Activated CD8-positive, alpha-beta T cell treated with anti-CD3 and anti-CD28 coated beads for 36 hours (primary cell): ENCODE measurements at regions not wholly inside any gene's neighbourhood (a gene's known extent, or its start where the extent isn't known, plus 50 kb on each side); places are given as distances from the start of the nearest gene placed in this dataset.

Source experiments
- ATAC-seq: fragments of 200-7000 bp; cut with Tn5 transposase; one replicate; pipeline ENCODE4 v1.10.0; 2021; ENCODE audit warnings: mild to moderate bottlenecking, moderate library complexity
- CTCF ChIA-PET: fragments of 350-600 bp; sonication (Branson Sonifier 250); formaldehyde crosslinking; loops from one replicate; lab custom pipeline; 2021; ENCODE audit warnings: antibody characterized with exemption; lab: Charles Lee
- POLR2A ChIA-PET: fragments of 350-600 bp; sonication (Branson Sonifier 250); formaldehyde crosslinking; loops from one replicate; lab custom pipeline; 2021; ENCODE audit warnings: antibody characterized with exemption; lab: Charles Lee
- DNase-seq: peaks from one replicate; pipeline ENCODE4 v3.0.0-alpha.2; 2020
- H3K27ac Mint-ChIP-seq: one replicate; pipeline ENCODE4 v1.8.0; 2021; ENCODE audit warnings: mild to moderate bottlenecking, mixed read lengths
- H3K27me3 Mint-ChIP-seq: one replicate; pipeline ENCODE4 v1.8.0; 2021; ENCODE audit warnings: mixed read lengths
- H3K36me3 Mint-ChIP-seq: one replicate; pipeline ENCODE4 v1.8.0; 2021; ENCODE audit warnings: low read depth, mixed read lengths
- H3K4me1 Mint-ChIP-seq: one replicate; pipeline ENCODE4 v1.8.0; 2021; ENCODE audit warnings: low read depth, mixed read lengths
- H3K4me3 Mint-ChIP-seq: one replicate; pipeline ENCODE4 v1.8.0; 2021; ENCODE audit warnings: mild to moderate bottlenecking, moderate library complexity, mixed read lengths
- H3K9me3 Mint-ChIP-seq: one replicate; pipeline ENCODE4 v1.8.0; 2021; ENCODE audit warnings: mixed read lengths
- intact Hi-C: fragments of 100-400 bp; cut with micrococcal nuclease; formaldehyde crosslinking; loops from one replicate; pipeline ENCODE4 v1.10.0; 2022
- TF ChIP-seq, protein P1 (sequence below): fragments of 200-600 bp; IDR thresholded peaks from one replicate; pipeline ENCODE4 v1.8.0; 2022; ENCODE audit warnings: antibody characterized with exemption, mild to moderate bottlenecking

DNA sequence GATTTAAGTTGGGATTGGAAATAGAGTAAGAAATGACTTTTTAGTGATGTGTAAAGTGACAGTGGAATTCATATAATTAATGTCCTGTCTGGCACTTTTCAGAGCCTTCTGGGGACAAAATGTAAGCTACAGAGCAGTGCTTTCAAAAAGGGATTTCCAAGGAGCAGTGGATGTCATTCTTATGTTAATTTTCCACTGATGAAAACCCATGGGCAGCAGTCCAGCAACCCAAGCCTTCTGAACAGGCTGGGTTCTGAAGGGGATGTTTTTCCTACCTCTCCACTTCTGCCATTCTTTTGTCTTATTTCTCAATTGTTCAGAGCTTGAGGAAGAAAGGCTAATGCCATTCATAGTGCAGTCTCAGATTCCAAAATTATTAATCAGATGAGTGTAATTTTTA, 717.6 kb upstream of the HS3ST1 start:
- no peak overlapping the region for H3K4me3 Mint-ChIP-seq
- peaks cover 7% of the 10 kb centered on the region for H3K9me3 Mint-ChIP-seq
- TF ChIP-seq, protein P1, sequence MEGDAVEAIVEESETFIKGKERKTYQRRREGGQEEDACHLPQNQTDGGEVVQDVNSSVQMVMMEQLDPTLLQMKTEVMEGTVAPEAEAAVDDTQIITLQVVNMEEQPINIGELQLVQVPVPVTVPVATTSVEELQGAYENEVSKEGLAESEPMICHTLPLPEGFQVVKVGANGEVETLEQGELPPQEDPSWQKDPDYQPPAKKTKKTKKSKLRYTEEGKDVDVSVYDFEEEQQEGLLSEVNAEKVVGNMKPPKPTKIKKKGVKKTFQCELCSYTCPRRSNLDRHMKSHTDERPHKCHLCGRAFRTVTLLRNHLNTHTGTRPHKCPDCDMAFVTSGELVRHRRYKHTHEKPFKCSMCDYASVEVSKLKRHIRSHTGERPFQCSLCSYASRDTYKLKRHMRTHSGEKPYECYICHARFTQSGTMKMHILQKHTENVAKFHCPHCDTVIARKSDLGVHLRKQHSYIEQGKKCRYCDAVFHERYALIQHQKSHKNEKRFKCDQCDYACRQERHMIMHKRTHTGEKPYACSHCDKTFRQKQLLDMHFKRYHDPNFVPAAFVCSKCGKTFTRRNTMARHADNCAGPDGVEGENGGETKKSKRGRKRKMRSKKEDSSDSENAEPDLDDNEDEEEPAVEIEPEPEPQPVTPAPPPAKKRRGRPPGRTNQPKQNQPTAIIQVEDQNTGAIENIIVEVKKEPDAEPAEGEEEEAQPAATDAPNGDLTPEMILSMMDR: no peak
- DNase-seq (no peak), ATAC-seq (no peak)
- intact Hi-C loops: no loop called here
- CTCF ChIA-PET: no interaction called here
- H3K36me3 Mint-ChIP-seq: no peaks in the 10 kb centered on the region
- POLR2A ChIA-PET: no interaction called here
- H3K27ac Mint-ChIP-seq: no peak overlapping the region
- H3K27me3 Mint-ChIP-seq: no peaks in the 10 kb centered on the region
- no peaks in the 10 kb centered on the region for H3K4me1 Mint-ChIP-seq

DNA sequence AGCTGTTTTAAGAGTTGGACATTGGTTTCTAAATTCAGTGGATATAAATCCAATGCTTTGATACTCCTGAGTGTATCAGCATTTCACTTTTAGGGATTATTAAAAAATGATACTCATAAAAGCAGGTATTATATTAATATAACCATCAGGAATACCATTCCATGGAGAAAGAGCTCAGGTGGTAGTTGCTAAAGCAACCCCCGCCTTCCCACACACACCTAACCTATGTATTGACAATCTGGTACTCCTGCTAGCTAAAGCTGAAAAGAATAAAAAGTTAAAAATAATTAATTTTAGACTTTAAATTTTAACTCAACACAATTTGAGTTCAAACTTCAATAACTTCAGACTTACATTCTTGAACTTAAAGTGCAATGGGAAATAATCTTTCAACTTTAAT, 717.1 kb upstream of the HS3ST1 start:
- Mint-ChIP-seq H3K4me3 (no peak overlapping the region), H3K27ac (no peak overlapping the region), H3K27me3 (no peaks in the 10 kb centered on the region), H3K36me3 (no peaks in the 10 kb centered on the region), H3K9me3 (peaks cover 6% of the 10 kb centered on the region), H3K4me1 (no peaks in the 10 kb centered on the region)
- CTCF ChIA-PET: no interaction called here
- ATAC-seq: no peak
- TF ChIP-seq, protein P1: no peak
- no peak for DNase-seq
- intact Hi-C loops: no loop called here
- POLR2A ChIA-PET: no interaction called here

DNA sequence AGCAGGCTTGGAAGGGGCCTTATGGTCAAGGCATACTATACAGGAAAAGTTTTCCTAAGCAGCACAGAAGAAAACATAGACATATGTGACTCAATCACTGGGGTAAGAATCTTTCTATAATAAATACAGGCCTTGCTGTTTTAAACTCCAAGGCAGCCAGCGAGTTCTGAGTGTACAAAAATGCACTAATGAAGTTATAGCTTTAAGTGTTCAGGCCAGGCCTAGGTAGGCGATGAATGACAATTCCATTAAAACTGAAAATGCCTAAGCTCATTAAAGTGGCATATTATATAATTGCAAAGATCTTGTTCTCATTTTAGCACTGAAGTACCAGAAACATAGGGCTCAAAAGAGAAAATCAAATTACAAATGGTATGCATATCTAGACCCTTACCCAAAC, 716.4 kb upstream of the HS3ST1 start:
- Mint-ChIP-seq H3K27me3 (no peaks in the 10 kb centered on the region), H3K9me3 (peaks cover 4% of the 10 kb centered on the region), H3K4me1 (no peaks in the 10 kb centered on the region), H3K27ac (no peak overlapping the region), H3K4me3 (no peak overlapping the region), H3K36me3 (no peaks in the 10 kb centered on the region)
- CTCF ChIA-PET: no interaction called here
- POLR2A ChIA-PET: no interaction called here
- DNase-seq (no peak), ATAC-seq (no peak)
- TF ChIP-seq, protein P1: no peak
- intact Hi-C loops: no loop called here

DNA sequence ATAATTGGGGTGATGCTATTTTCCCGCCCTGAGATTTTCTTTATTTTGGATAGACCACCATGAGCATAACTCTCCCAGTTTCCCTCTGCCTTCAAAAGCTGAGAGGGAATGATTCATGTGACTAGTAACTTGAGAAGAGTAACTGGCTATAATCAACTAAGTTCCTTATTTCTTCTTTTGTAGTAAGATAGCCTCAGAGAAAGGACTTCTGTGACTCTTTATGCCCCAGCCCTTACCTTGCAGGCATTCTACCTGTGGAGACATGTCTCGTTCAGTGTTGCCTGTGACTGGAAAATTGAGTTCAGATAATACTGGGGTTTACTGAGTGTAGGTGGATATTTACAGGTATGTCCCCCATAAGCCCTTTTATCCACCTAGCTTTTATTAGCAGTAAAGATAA, 715.4 kb upstream of the HS3ST1 start:
- Mint-ChIP-seq H3K27me3 (no peaks in the 10 kb centered on the region), H3K4me1 (no peaks in the 10 kb centered on the region), H3K27ac (no peak overlapping the region), H3K9me3 (peaks cover 4% of the 10 kb centered on the region), H3K4me3 (no peak overlapping the region), H3K36me3 (no peaks in the 10 kb centered on the region)
- DNase-seq: no peak
- POLR2A ChIA-PET: no interaction called here
- CTCF ChIA-PET: no interaction called here
- intact Hi-C loops: no loop called here
- TF ChIP-seq, protein P1: no peak
- no peak for ATAC-seq

DNA sequence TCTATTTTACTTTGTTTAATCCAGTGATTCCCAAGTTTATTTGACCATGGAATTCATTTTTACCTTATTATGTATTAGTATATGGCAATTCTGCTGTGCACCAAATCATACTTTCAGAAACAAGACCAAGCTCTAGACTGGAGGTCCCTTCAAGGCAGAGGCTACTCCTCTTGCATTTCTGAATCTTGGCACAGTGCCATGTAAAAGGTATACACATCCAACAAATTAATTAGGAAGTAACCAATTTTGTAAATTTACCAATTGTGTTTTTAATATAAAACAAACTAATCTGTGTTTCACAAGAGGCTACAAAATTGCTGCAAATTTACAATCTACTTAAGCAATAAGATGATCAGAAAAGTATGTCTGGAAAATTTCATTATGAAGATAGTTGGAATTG, 712.2 kb upstream of the HS3ST1 start:
- Mint-ChIP-seq H3K27ac (no peak overlapping the region), H3K9me3 (peaks cover 2% of the 10 kb centered on the region), H3K36me3 (no peaks in the 10 kb centered on the region), H3K27me3 (no peaks in the 10 kb centered on the region), H3K4me1 (no peaks in the 10 kb centered on the region), H3K4me3 (no peak overlapping the region)
- ChIA-PET CTCF (no interaction called here), POLR2A (no interaction called here)
- no peak for DNase-seq
- intact Hi-C loops: no loop called here
- ATAC-seq: no peak
- TF ChIP-seq, protein P1: no peak
